Heart right ventricle (tissue), 16 donors: ENCODE measurements at regions not wholly inside any gene's neighbourhood (a gene's known extent, or its start where the extent isn't known, plus 50 kb on each side); places are given as distances from the start of the nearest gene placed in this dataset.

Experiments
- ATAC-seq, 8 donors: fragments of 200-7000 bp; cut with Tn5 transposase; one replicate each; pipeline ENCODE4 v1.9.1; 2020; ENCODE audit warnings: mild to moderate bottlenecking in 8 of 8, moderate library complexity in 8 of 8, moderate number of reproducible peaks in 1 of 8
- DNase-seq, 2 donors: peaks; one replicate each; pipeline ENCODE4 v3.0.0-alpha.2; 2020
- H3K27ac ChIP-seq, 10 donors: fragments of 200-600 bp; sonication (generic) in 2 of 10; one replicate each; pipeline versions ENCODE4 v1.5.0 to v1.8.0; 2020 to 2022; ENCODE audit warnings: mild to moderate bottlenecking in 3 of 10
- H3K27me3 ChIP-seq, 7 donors: fragments of 200-600 bp; one replicate each; pipeline ENCODE4 v1.8.0; 2021 to 2022; ENCODE audit warnings: mild to moderate bottlenecking in 2 of 7
- H3K36me3 ChIP-seq, 9 donors: fragments of 200-600 bp; sonication (generic) in 1 of 9; one replicate each; pipeline versions ENCODE4 v1.5.0 to v1.8.0; 2020 to 2022; ENCODE audit warnings: mild to moderate bottlenecking in 2 of 9
- H3K4me1 ChIP-seq, 9 donors: fragments of 200-600 bp; sonication (generic) in 1 of 9; one replicate each; pipeline versions ENCODE4 v1.5.0 to v1.8.0; 2020 to 2022; ENCODE audit warnings: mild to moderate bottlenecking in 4 of 9
- H3K4me3 ChIP-seq, 10 donors: fragments of 200-600 bp; sonication (generic) in 2 of 10; one replicate each; pipeline versions ENCODE4 v1.5.0 to v1.8.0; 2020 to 2022; ENCODE audit warnings: mild to moderate bottlenecking in 7 of 10, moderate library complexity in 2 of 10
- H3K9me3 ChIP-seq, 11 donors: fragments of 200-600 bp in 10 of 11; sonication (generic) in 2 of 11; one replicate each; pipeline versions ENCODE4 v1.5.0 to v1.8.0; 2013 to 2022; ENCODE audit warnings: mild to moderate bottlenecking in 2 of 11, control low read depth in 1 of 11, moderate library complexity in 1 of 11
- WGBS, 2 donors: extraction: QIAGEN DNeasy Blood & Tissue Kit; methylation state at CpG; one replicate each; pipeline ENCODE4 v1.1.7; 2013; ENCODE audit warnings: inconsistent platforms in 1 of 2; 5-methylcytosine and 5-hydroxymethylcytosine counted together
- intact Hi-C, 10 donors: fragments of 100-400 bp; cut with DNase I; formaldehyde crosslinking; loops; one replicate each; pipeline versions ENCODE4 v1.11.1 to v1.14.2; 2022
- TF ChIP-seq, protein P1 (sequence below), 9 donors: fragments of 200-600 bp; sonication (generic) in 2 of 9; IDR thresholded peaks; one replicate each; pipeline versions ENCODE4 v1.5.0 to v1.8.0; 2021 to 2022; ENCODE audit warnings: antibody characterized with exemption in 9 of 9, mild to moderate bottlenecking in 5 of 9, moderate library complexity in 1 of 9
- donor health status: Arrhythmogenic right ventricular cardiomyopathy.
- donor health status: ischemic (EF 13 %, LVEDD 7.1; RV severe dilation, severe dysfunction).
- donor health status: healthy with polysubstance abuse.
- donor health status: DM: no; HTN: yes; CAD: no.
- donor health status: DM: no; HTN: no; CAD: no.
- donor health status: ischemic (EF 25% LVEDD 6.9; RV normal size, moderate dysfunction).
- donor health status: ischemic (EF 25% LVEDD 5.7; RV mildly dilated, moderate dysfunction).
- donor health status: healthy.
- donor health status: DM: yes; HTN: yes; CAD: no.
- donor health status: Ischemic cardiomyopathy.
- donor health status: ischemic (EF 35%, LVEDD 5.7; RV mildly dilated, moderate dysfunction).
- donor health status: nonischemic (EF 11% LVEDD 7.7; RV severe dilation, severe dysfunction).
- donor health status: DM: yes; HTN: yes; CAD: no.
- donor health status: PGD.
- donor health status: ischemic (EF 29% LVEDD 5.4; RV normal size, mild dysfunction).
- donor health status: nonischemic (EF 23%, LVEDD 6.1; RV moderate dilation, normal function).

DNA sequence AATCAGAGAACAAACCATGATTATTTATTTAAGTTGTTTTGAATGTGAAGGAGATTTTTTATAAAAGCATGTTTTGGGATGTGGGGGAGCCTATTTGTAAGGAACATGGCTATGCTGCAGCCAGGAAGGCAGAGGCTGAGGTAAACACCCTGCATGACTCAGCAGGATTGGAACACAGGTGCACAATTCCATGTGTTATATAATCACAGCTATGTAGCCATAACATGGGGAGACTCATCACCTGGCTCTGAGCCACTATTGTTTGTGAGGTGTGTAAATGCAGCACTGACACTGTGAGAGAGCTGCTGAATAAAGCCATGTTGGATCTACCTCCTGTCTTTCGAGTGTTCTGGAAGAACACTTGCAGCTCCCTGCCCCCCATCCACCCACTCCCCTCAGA is 1009.8 kb downstream of the DNAH5 start:
- intact Hi-C loops = loop anchor here in 1 of 10 donors (5.0 kb wide), 1 partner anchor 1072 kb away; no protein-coding TSS in a partner anchor
- ATAC-seq (no peak), DNase-seq (no peak)
- no peaks in the 10 kb centered on the region for H3K4me1 ChIP-seq
- 64 to 67% methylated on average over 1 of the region's 1 CpG for WGBS, 2 donors
- TF ChIP-seq, protein P1, sequence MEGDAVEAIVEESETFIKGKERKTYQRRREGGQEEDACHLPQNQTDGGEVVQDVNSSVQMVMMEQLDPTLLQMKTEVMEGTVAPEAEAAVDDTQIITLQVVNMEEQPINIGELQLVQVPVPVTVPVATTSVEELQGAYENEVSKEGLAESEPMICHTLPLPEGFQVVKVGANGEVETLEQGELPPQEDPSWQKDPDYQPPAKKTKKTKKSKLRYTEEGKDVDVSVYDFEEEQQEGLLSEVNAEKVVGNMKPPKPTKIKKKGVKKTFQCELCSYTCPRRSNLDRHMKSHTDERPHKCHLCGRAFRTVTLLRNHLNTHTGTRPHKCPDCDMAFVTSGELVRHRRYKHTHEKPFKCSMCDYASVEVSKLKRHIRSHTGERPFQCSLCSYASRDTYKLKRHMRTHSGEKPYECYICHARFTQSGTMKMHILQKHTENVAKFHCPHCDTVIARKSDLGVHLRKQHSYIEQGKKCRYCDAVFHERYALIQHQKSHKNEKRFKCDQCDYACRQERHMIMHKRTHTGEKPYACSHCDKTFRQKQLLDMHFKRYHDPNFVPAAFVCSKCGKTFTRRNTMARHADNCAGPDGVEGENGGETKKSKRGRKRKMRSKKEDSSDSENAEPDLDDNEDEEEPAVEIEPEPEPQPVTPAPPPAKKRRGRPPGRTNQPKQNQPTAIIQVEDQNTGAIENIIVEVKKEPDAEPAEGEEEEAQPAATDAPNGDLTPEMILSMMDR (IDR thresholded peaks at IDR 0.05) = no peak
- no peaks in the 10 kb centered on the region for H3K36me3 ChIP-seq
- H3K9me3 ChIP-seq = peaks cover 0 to 23% (median 0%) of the 10 kb centered on the region in 11 donors
- no peak overlapping the region for H3K4me3 ChIP-seq
- no peaks in the 10 kb centered on the region for H3K27me3 ChIP-seq
- no peak overlapping the region for H3K27ac ChIP-seq

DNA sequence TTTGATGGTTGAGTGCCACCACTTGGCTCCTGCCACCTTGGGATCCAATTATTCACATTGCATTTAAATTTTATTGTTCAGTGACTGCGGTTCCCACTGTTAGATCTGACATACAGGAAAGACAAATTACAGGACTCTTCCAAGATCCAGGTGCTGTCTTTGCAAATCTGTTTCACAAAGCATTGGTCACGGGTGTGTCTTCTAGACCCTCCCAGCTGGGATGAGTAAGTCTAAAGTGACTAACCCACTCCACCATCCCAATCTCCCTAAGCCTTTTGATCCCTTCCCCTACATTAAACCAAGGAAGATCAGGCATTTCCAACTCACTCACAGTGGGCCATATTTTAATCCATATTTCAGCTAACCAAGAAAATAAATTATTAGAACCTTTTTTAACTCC is 1016.3 kb upstream of the CTNND2 start:
- no peaks in the 10 kb centered on the region for H3K27me3 ChIP-seq
- WGBS, 2 donors = 72 to 77% methylated on average over 2 of the region's 2 CpGs
- intact Hi-C loops = no loop called here
- no peaks in the 10 kb centered on the region for H3K4me1 ChIP-seq
- no peak overlapping the region for H3K4me3 ChIP-seq
- H3K36me3 ChIP-seq = no peaks in the 10 kb centered on the region
- no peak overlapping the region for H3K27ac ChIP-seq
- peaks cover 0 to 8% (median 0%) of the 10 kb centered on the region in 11 donors for H3K9me3 ChIP-seq
- DNase-seq (no peak), ATAC-seq (no peak)
- TF ChIP-seq, protein P1 (IDR thresholded peaks at IDR 0.05) = no peak

DNA sequence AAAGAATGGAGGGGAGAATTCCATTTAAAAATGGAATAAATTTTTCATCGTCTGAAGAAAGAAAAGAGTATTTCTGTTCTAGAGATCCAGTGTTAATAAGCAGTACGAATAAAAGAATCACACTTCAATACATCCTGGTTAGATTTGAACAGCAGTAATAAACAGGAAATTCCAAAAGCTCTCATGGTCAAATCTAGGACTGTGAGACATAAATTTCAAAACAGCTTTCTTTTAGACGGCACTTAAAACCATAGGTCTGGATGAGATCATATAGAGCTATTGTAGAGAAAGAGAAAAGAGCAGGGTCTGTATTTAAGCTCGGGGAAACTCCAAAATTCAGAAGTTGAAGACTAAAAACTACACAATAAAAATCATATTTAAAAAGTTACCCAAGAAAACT is 1006.9 kb upstream of the CTNND2 start:
- H3K4me1 ChIP-seq = no peaks in the 10 kb centered on the region
- TF ChIP-seq, protein P1 (IDR thresholded peaks at IDR 0.05) = no peak
- WGBS, 2 donors = 37 to 56% methylated on average over 4 of the region's 4 CpGs
- no peak overlapping the region for H3K4me3 ChIP-seq
- no peak for ATAC-seq
- H3K27me3 ChIP-seq = no peaks in the 10 kb centered on the region
- no peaks in the 10 kb centered on the region for H3K36me3 ChIP-seq
- H3K9me3 ChIP-seq = peaks cover 0 to 4% (median 0%) of the 10 kb centered on the region in 11 donors
- H3K27ac ChIP-seq = no peak overlapping the region
- intact Hi-C loops = loop anchor here in 1 of 10 donors (5.0 kb wide), 1 partner anchor 1149 kb away; no protein-coding TSS in a partner anchor
- no peak for DNase-seq

DNA sequence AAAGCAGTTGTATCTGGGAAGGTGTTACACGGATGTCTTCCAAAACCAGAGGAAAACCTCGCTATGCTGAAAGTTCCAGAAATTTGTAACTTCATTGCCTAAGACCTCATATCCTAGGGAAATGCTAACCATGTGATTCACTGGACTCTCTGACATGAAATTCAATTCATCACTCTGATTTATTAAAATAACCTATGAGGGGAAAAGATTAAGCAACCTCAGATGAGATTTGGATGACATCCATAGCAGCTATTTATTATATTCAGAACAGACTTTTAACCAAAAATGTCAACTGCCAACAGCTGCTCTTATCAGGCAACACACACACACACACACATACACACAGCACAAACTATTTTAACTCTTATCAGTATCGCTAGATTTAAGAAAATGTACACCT is 1006.4 kb upstream of the CTNND2 start:
- DNase-seq = no peak
- Histone ChIP-seq H3K27me3 (no peaks in the 10 kb centered on the region), H3K36me3 (no peaks in the 10 kb centered on the region), H3K4me3 (no peak overlapping the region), H3K4me1 (no peaks in the 10 kb centered on the region), H3K27ac (no peak overlapping the region), H3K9me3 (peaks cover 0 to 4% (median 0%) of the 10 kb centered on the region in 11 donors)
- intact Hi-C loops = loop anchor here in 1 of 10 donors (5.0 kb wide), 1 partner anchor 1148 kb away; no protein-coding TSS in a partner anchor
- ATAC-seq = no peak
- WGBS, 2 donors = 39 to 62% methylated on average over 3 of the region's 3 CpGs
- TF ChIP-seq, protein P1 (IDR thresholded peaks at IDR 0.05) = no peak
